Progenitor cell of endocrine pancreas (in vitro differentiated cells): ENCODE measurements at regions not wholly inside any gene's neighbourhood (a gene's known extent, or its start where the extent isn't known, plus 50 kb on each side); places are given as distances from the start of the nearest gene placed in this dataset.

ENCODE experiments used
- DNase-seq: peaks from one replicate; pipeline ENCODE4 v3.0.0; 2021; ENCODE audit warnings: low spot score; ENCODE audit not compliant: unreplicated experiment
- H3K27ac Mint-ChIP-seq: 2 replicates; pipeline ENCODE4 v1.8.0; 2021; ENCODE audit warnings: mild to moderate bottlenecking, moderate library complexity, mixed read lengths
- H3K27me3 Mint-ChIP-seq: 2 replicates; pipeline ENCODE4 v1.8.0; 2021; ENCODE audit warnings: mixed read lengths
- H3K36me3 Mint-ChIP-seq: 2 replicates; pipeline ENCODE4 v1.8.0; 2022; ENCODE audit warnings: mixed read lengths; ENCODE audit not compliant: insufficient read depth
- H3K4me1 Mint-ChIP-seq: 2 replicates; pipeline ENCODE4 v1.8.0; 2021; ENCODE audit warnings: low read depth, mixed read lengths
- H3K4me3 Mint-ChIP-seq: 2 replicates; pipeline ENCODE4 v1.8.0; 2021; ENCODE audit warnings: low read depth, mild to moderate bottlenecking, moderate library complexity, mixed read lengths
- H3K9me3 Mint-ChIP-seq: 2 replicates; pipeline ENCODE4 v1.8.0; 2021; ENCODE audit warnings: low read depth, mixed read lengths
- TF ChIP-seq, protein P1 (sequence below): fragments of 200-600 bp; sonication (generic); IDR thresholded peaks from one replicate; pipeline ENCODE4 v1.5.0; 2021; ENCODE audit warnings: antibody characterized with exemption, mild to moderate bottlenecking; ENCODE audit not compliant: unreplicated experiment

DNA sequence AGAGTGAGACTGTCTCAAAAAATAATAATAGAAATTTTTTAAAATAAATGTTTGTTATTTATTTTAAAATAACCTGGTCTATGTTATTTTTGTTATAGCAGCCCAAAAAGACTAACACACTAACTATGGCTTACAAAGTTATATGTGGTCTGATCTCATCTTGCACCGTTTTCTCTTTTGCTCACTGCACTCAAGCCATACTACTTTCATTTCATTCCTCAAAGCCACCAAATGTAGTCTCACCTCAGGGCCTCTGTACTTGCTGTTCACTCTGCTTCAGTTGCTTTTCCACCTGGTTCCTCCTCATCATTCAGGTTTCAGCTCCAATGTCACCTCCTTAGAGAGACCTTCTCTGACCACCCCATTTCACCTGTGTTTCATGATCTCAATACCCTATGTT lies 55.2 kb upstream of the MDM1 start:
- TF ChIP-seq, protein P1, sequence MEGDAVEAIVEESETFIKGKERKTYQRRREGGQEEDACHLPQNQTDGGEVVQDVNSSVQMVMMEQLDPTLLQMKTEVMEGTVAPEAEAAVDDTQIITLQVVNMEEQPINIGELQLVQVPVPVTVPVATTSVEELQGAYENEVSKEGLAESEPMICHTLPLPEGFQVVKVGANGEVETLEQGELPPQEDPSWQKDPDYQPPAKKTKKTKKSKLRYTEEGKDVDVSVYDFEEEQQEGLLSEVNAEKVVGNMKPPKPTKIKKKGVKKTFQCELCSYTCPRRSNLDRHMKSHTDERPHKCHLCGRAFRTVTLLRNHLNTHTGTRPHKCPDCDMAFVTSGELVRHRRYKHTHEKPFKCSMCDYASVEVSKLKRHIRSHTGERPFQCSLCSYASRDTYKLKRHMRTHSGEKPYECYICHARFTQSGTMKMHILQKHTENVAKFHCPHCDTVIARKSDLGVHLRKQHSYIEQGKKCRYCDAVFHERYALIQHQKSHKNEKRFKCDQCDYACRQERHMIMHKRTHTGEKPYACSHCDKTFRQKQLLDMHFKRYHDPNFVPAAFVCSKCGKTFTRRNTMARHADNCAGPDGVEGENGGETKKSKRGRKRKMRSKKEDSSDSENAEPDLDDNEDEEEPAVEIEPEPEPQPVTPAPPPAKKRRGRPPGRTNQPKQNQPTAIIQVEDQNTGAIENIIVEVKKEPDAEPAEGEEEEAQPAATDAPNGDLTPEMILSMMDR: no peak
- Mint-ChIP-seq H3K4me1 (no peaks in the 10 kb centered on the region), H3K36me3 (peaks cover 3% of the 10 kb centered on the region), H3K27me3 (peaks cover 6% of the 10 kb centered on the region), H3K9me3 (peaks cover 9% of the 10 kb centered on the region), H3K27ac (no peak overlapping the region), H3K4me3 (no peak overlapping the region)
- no peak for DNase-seq

DNA sequence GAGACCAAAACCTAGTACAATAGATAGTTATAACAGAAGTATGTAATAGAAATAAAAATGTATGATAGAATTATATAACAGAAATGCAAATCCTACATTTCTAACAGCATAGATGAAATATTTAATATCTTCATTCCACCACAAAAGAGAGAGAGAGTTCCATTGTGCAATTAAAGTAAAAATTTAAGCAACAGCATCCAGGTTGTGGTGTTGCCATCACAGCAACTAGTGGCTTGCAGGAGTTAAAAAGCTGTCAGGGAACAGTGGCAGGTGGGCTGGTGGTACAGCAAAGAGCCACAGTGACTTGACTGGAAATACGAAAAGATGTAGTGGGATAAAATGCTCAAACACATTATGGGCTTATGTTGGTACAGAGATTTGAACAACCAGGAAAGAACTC lies 57.1 kb upstream of the MDM1 start:
- Mint-ChIP-seq H3K4me1 (no peaks in the 10 kb centered on the region), H3K4me3 (no peak overlapping the region), H3K36me3 (peaks cover 3% of the 10 kb centered on the region), H3K9me3 (peaks cover 9% of the 10 kb centered on the region), H3K27ac (no peak overlapping the region), H3K27me3 (peaks cover 6% of the 10 kb centered on the region)
- TF ChIP-seq, protein P1: no peak
- no peak for DNase-seq

DNA sequence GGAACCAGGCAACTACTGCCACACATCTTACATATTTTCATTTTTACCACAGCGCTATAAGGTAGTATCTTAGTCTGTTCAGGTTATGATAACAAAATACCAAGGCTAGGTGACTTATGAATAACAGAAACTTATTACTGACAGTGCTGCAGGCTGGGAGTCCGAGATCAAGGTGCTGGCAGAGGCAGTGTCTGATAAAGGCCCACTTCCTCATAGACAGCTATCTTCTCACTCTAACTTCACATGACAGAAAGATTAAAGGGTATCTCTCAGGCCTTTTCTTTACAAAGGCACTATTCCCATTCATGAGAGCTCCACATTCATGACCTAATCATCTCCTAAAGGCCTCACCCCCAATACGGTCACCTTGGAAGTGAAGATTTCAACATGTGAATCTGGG lies 59.8 kb upstream of the MDM1 start:
- H3K27ac Mint-ChIP-seq: no peak overlapping the region
- TF ChIP-seq, protein P1: no peak
- no peaks in the 10 kb centered on the region for H3K27me3 Mint-ChIP-seq
- no peak overlapping the region for H3K4me3 Mint-ChIP-seq
- peaks cover 2% of the 10 kb centered on the region for H3K4me1 Mint-ChIP-seq
- H3K9me3 Mint-ChIP-seq: peaks cover 11% of the 10 kb centered on the region
- no peak for DNase-seq
- peaks cover 4% of the 10 kb centered on the region for H3K36me3 Mint-ChIP-seq

DNA sequence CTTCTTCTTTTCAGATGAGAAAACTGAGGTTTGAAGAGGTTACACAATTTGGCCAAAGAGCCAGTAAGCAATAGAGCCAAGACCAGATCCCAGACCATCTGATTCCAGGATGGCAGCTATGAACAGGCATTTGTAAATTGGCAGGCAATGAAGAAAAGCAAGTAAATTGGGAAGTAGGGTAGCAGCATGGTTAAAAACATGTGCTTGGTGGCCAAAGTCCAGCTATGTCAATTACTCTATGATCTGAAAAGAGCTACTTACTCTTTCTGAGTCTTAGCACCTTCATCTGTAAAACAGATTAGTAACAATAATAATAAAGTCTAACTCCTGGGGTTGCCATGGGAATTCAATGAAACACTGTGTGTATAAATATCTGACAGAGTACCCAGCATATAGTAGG lies 60.2 kb upstream of the MDM1 start:
- Mint-ChIP-seq H3K27ac (no peak overlapping the region), H3K27me3 (no peaks in the 10 kb centered on the region), H3K36me3 (peaks cover 4% of the 10 kb centered on the region), H3K4me1 (peaks cover 3% of the 10 kb centered on the region), H3K9me3 (peaks cover 12% of the 10 kb centered on the region), H3K4me3 (no peak overlapping the region)
- no peak for DNase-seq
- TF ChIP-seq, protein P1: no peak

DNA sequence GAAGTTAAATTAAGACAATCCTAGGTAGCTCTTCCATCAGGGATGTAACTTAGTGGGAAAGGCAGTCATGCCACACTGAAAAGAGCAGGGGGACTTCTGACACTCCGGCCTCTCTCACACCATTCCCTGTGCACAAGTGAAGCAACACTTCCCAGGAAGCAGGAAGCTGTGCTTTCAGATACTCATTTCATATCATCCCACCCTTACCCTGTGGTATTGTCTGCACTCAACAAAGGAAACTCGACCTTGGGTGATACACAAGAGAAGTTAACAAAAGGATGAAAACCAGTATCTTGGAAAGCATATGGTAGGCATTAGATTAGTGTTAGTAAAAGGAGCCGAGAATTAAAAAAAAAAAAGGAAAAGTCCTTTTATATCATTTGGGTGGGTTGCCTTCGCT lies 61.3 kb upstream of the MDM1 start:
- no peak for DNase-seq
- no peak overlapping the region for H3K4me3 Mint-ChIP-seq
- H3K4me1 Mint-ChIP-seq: peaks cover 3% of the 10 kb centered on the region
- no peak overlapping the region for H3K27ac Mint-ChIP-seq
- TF ChIP-seq, protein P1: no peak
- H3K36me3 Mint-ChIP-seq: peaks cover 4% of the 10 kb centered on the region
- no peaks in the 10 kb centered on the region for H3K27me3 Mint-ChIP-seq
- H3K9me3 Mint-ChIP-seq: peaks cover 12% of the 10 kb centered on the region
